HUES6 (cell line): ENCODE measurements at regions not wholly inside any gene's neighbourhood (a gene's known extent, or its start where the extent isn't known, plus 50 kb on each side); places are given as distances from the start of the nearest gene placed in this dataset.
"Not testable (repeated sequence)": the region's sequence is repeated elsewhere in the genome, so short reads cannot be mapped to it uniquely, and the experiment has no call there.

Experiments used
- H3K27ac ChIP-seq: 2 replicates; pipeline ENCODE4 v1.7.0; 2013; ENCODE audit warnings: low read depth, mild to moderate bottlenecking, low read length, inconsistent platforms
- H3K27me3 ChIP-seq: 2 replicates; pipeline ENCODE4 v1.6.1; 2013; ENCODE audit warnings: low read length; ENCODE audit not compliant: control insufficient read depth, insufficient read depth
- H3K36me3 ChIP-seq: 2 replicates; pipeline ENCODE4 v1.6.1; 2013; ENCODE audit warnings: low read length; ENCODE audit not compliant: control insufficient read depth, insufficient read depth
- H3K4me1 ChIP-seq: 2 replicates; pipeline ENCODE4 v1.6.1; 2013; ENCODE audit warnings: low read length; ENCODE audit not compliant: control insufficient read depth, insufficient read depth
- H3K4me3 ChIP-seq: 2 replicates; pipeline ENCODE4 v1.5.1; 2013; ENCODE audit warnings: low read depth, low read length
- H3K9ac ChIP-seq: one replicate; pipeline ENCODE4 v1.6.1; 2013; ENCODE audit warnings: mild to moderate bottlenecking, low read length
- H3K9me3 ChIP-seq: 2 replicates; pipeline ENCODE4 v1.6.1; 2013; ENCODE audit warnings: low read depth, low read length; ENCODE audit not compliant: control insufficient read depth, insufficient read depth

DNA sequence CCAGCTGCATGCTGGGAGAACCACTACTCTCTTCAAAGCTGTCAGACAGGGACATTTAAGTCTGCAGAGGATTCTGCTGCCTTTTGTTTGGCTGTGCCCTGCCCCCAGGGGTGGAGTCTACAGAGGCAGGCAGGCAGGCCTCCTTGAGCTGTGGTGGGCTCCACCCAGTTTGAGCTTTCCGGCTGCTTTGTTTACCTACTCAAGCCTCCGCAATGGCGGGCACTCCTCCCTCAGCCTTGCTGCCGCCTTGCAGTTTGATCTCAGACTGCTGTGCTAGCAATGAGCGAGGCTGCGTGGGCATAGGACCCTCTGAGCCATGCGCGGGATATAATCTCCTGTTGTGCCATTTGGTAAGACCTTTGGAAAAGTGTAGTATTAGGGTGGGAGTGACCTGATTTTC is 581.1 kb upstream of the LCORL start:
- not testable (repeated sequence) for H3K36me3 ChIP-seq, H3K4me1 ChIP-seq, H3K9ac ChIP-seq, H3K4me3 ChIP-seq, H3K9me3 ChIP-seq, H3K27ac ChIP-seq, H3K27me3 ChIP-seq

DNA sequence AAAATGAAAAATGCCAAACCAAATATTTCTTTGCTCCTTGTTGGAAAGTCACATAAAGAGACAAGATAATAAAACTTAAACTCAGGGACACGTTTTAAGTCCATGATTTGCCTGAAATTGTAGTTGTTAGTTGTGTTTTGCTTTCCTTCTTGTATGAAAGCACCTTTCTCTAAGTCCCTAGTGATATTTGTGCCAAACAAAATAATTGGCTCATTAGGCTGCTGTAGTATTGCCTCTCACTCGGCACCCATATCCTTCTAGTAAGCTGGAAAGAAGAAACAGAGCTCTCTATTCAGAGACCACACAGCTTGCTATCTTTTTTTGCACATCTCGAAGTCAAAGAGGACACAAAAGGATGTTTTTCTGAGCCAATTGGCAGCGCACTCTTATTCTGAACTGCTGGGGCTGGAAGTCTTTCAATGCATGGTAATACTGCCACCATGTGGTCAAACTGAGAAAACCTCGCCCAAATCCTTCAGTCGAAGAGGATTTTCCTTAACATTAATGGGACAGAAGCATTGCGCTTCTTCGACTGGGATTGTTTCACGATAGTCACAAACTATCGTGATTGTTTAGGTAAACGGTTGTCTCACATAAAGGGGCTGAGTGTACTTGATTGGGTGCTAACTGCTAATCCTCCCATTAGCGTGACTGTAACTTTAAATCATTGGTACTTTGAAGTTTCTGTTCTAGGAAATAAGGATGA is 571.9 kb upstream of the LCORL start:
- Histone ChIP-seq H3K27me3 (0 out of 2 replicates have a peak, but pooled peaks cover 3% of the 10 kb centered on the region), H3K9ac (no peak overlapping the region), H3K4me3 (peak overlapping the region; percentile 24; the same call in 1 of the 2 replicates), H3K36me3 (no peaks in the 10 kb centered on the region), H3K4me1 (peaks cover 2% of the 10 kb centered on the region; the same call in 1 of the 2 replicates), H3K27ac (no peak overlapping the region), H3K9me3 (no peaks in the 10 kb centered on the region)

DNA sequence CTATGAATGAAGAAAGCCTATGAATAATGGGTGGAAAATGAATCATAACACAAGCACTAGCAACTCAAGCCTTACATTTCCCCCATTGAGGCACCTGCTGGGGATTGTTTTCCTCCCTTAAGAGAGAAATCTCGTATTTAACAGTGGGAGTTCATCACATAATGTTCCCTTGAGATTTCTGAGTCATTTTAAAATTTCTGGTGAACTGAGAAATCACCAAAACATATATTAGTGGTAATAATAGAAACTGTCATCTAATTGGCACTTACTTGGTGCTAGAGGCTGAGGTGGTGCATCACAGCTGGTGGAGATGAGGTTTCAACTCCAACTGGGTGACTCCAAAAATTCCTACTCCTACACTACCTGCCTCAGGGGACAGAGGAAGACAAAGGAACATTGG is 561.3 kb upstream of the LCORL start:
- Histone ChIP-seq H3K4me1 (peaks cover 8% of the 10 kb centered on the region; the same call in 1 of the 2 replicates), H3K9me3 (no peaks in the 10 kb centered on the region), H3K9ac (no peak overlapping the region), H3K4me3 (no peak overlapping the region), H3K36me3 (no peaks in the 10 kb centered on the region), H3K27me3 (no peaks in the 10 kb centered on the region), H3K27ac (no peak overlapping the region)

DNA sequence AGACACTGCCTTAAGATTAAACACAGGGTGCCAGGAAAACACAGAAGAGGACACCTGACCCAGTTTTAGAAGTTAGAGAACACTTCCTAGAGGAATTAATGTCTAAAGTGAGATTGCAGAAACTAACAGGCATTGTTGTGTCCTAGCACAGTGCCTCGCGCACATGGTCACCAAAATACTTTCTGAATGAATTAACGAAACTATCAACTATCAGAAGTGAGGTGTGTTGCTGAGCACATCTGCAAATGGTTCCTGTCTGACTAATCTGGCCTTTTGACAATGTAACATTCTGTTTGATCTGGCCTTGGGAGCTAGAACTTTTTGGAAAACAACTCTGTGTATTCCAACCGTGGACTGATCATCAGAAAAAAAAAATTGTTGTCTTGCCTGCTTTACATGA is 556.8 kb upstream of the LCORL start:
- Histone ChIP-seq H3K9ac (no peak overlapping the region), H3K27me3 (no peaks in the 10 kb centered on the region), H3K4me3 (no peak overlapping the region), H3K4me1 (peaks cover 8% of the 10 kb centered on the region; the same call in 1 of the 2 replicates), H3K27ac (no peak overlapping the region), H3K36me3 (no peaks in the 10 kb centered on the region), H3K9me3 (no peaks in the 10 kb centered on the region)

DNA sequence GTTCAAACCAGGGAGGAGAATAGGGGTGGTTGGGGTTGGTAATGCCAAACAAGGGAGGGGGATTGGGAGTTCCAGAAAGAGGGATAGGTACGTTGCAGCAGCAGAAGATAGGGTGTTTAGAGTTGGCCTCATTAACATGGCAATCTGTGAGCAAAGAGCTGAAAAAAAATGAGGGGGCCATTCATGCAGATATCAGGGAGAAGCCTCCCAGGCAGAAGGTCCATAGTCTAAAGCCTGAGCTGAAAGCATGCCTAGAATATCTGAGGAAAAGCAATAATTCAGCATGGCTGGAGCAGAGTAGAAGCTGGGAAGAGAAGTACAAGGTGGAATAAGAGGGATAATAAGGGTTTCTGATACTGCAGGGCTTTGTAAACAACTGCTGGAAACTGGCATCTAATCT is 550.9 kb upstream of the LCORL start:
- no peaks in the 10 kb centered on the region for H3K4me1 ChIP-seq
- no peaks in the 10 kb centered on the region; the same call in 1 of the 2 replicates for H3K27me3 ChIP-seq
- H3K36me3 ChIP-seq, result no peaks in the 10 kb centered on the region
- no peaks in the 10 kb centered on the region for H3K9me3 ChIP-seq
- H3K4me3 ChIP-seq, result no peak overlapping the region
- no peak overlapping the region for H3K9ac ChIP-seq
- H3K27ac ChIP-seq, result no peak overlapping the region

DNA sequence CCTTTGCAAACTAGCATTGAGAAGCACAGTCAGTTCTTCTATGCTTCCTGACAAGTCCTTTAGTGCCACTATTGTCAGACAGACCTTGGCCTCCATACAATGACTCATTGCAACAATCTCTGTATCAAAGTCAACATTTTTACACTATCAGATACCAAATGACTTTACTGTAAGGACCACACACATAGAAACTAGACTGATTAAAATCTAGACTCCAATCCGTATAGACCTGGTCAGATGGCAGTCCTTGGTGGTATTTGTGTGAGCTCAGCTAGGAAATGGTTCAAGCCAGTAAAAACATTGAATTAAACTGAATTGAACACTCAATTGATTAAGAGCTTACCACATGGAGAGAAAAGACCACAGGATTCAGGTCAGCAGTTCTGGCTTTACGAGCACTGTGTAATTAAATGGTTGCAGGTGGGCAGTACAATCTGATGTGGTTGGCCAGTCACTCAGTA is 549.8 kb upstream of the LCORL start:
- H3K27me3 ChIP-seq, result no peaks in the 10 kb centered on the region; the same call in 1 of the 2 replicates
- H3K9ac ChIP-seq, result no peak overlapping the region
- no peaks in the 10 kb centered on the region for H3K4me1 ChIP-seq
- H3K27ac ChIP-seq, result no peak overlapping the region
- no peaks in the 10 kb centered on the region for H3K9me3 ChIP-seq
- no peaks in the 10 kb centered on the region for H3K36me3 ChIP-seq
- H3K4me3 ChIP-seq, result no peak overlapping the region

DNA sequence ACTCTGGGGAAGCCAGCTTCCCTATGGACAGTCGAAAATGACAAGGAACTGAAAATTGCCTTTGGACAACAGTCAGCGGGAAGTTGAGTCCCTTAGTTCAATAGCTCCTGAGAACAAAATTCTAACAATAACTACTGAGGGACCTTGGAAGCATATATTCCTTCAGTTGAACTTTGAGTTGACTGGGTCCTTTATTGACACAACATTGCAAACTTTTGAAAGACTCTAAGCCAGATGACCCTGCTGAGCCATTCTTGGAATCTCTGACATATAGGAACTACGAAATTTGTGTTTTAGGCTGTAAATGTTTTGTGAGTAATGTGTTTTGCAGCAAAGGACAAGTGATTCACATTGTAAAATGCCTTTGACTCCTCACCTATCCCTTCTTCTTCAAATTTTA is 548.8 kb upstream of the LCORL start:
- Histone ChIP-seq H3K9me3 (no peaks in the 10 kb centered on the region), H3K9ac (no peak overlapping the region), H3K36me3 (no peaks in the 10 kb centered on the region), H3K4me3 (no peak overlapping the region), H3K4me1 (no peaks in the 10 kb centered on the region), H3K27ac (no peak overlapping the region), H3K27me3 (no peaks in the 10 kb centered on the region; the same call in 1 of the 2 replicates)

DNA sequence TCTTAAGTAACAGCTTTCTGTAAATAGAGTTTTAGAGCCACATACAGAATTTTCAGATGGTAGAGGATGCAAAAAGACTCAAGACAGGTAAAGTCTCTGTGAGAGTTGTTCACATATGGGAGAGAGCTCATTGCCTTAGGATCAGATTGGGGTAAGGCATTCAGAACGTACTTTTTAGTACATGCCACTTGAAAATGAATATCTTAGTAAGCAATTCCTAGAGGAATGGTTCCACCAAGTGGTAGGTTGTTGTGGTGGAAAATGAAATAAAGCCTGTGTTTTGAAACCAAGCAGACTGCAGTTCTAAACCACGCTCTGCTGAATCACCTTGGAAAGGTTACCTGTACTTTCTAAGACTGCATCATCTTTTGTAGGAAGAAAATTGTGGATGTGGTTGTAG is 547.0 kb upstream of the LCORL start:
- Histone ChIP-seq H3K27ac (no peak overlapping the region), H3K4me3 (no peak overlapping the region), H3K9ac (no peak overlapping the region), H3K36me3 (no peaks in the 10 kb centered on the region), H3K27me3 (no peaks in the 10 kb centered on the region; the same call in 1 of the 2 replicates), H3K9me3 (no peaks in the 10 kb centered on the region), H3K4me1 (no peaks in the 10 kb centered on the region)

DNA sequence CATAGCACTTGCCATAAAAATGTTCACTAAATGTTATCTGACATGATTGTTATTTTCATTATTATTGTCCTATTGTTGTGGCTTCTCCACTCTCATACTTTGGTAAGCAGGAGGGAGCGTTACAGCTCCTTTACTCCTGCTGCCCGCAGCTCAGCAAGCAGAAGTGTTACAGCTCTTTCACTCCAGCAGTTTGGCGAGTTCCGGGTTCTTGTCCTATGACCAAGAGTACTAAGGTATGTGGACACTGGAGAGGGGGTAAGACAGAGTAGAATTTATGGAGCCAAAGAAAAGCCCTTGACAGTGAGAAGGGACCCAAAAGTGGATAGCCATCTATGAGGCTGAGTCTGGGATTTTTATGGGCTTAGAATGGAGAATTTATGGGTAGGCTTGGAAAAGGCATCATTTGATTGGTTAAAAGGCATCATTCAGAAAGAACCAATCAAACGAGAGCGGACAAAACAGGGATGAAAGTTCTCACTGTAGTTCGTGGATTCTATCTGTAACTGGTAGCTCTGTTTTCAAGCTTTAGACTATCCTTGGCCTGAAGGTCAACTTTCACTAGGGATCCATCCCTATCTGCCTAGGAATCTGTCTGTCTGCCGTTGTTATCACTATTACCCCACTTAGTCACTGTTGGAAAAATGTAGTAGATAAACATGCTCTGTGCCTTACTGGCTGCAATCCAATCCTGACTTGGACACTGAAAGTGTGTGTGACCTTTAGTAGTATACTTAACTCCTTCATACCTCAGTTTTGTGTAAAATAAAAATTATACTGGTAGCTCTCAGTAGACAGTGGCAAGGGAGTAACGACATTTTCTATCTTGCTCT is 545.6 kb upstream of the LCORL start:
- Histone ChIP-seq H3K4me3 (no peak overlapping the region), H3K36me3 (no peaks in the 10 kb centered on the region)

DNA sequence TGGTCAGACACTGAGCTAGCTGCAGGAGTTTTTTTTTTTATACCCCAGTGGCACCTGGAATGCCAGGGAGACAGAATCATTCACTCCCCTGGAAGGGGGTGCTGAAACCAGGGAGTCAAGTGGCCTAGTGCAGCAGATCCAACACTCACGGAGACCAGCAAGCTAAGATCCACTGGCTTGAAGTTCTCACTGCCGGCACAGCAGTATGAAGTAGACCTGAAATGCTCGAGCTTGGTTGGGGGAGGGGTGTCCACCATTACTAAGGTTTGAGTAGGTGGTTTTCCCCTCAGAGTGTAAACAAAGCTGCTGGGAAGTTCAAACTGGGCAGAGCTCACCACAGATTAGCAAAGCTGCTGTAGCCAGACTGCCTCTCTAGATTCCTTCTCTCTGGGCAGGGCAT is 537.9 kb upstream of the LCORL start:
- peaks cover 7% of the 10 kb centered on the region; the same call in 1 of the 2 replicates for H3K4me1 ChIP-seq
- H3K27me3 ChIP-seq, result no peaks in the 10 kb centered on the region
- peaks cover 4% of the 10 kb centered on the region; the same call in 1 of the 2 replicates for H3K9me3 ChIP-seq
- no peak overlapping the region for H3K9ac ChIP-seq
- H3K36me3 ChIP-seq, result no peaks in the 10 kb centered on the region
- H3K27ac ChIP-seq, result no peak overlapping the region
- H3K4me3 ChIP-seq, result no peak overlapping the region

More for the DNA sequence above, 545.6 kb upstream of the LCORL start:
- no peaks in the 10 kb centered on the region; the same call in 1 of the 2 replicates for H3K27me3 ChIP-seq
- no peaks in the 10 kb centered on the region for H3K4me1 ChIP-seq
- H3K27ac ChIP-seq, result no peak overlapping the region
- H3K9ac ChIP-seq, result no peak overlapping the region
- no peaks in the 10 kb centered on the region for H3K9me3 ChIP-seq

DNA sequence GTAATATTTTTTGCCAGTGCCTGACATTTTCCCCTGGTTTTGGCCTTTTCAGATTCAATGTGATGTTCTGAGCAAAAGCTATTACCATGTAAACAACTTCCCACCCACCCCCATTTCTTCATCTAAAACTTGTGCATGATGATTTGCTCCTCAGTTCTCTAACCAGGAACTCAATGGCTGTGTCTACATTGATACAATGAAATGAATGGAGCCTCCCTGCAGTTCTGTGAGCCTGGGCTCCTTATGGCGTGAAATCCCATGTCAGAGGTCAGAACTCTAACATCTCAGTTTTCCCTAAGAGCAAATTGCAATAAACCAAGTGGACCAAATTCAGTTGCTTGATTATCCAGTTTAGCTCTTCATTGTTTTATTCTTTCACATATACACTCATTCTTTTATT is 534.8 kb upstream of the LCORL start:
- H3K27ac ChIP-seq, result no peak overlapping the region
- H3K4me3 ChIP-seq, result no peak overlapping the region
- no peak overlapping the region for H3K9ac ChIP-seq
- H3K36me3 ChIP-seq, result no peaks in the 10 kb centered on the region
- H3K9me3 ChIP-seq, result peaks cover 4% of the 10 kb centered on the region; the same call in 1 of the 2 replicates
- no peaks in the 10 kb centered on the region for H3K27me3 ChIP-seq
- peaks cover 7% of the 10 kb centered on the region; the same call in 1 of the 2 replicates for H3K4me1 ChIP-seq
